ENCODE measurements at regions not wholly inside any gene's neighbourhood (a gene's known extent, or its start where the extent isn't known, plus 50 kb on each side); places are given as distances from the start of the nearest gene placed in this dataset.

DNA sequence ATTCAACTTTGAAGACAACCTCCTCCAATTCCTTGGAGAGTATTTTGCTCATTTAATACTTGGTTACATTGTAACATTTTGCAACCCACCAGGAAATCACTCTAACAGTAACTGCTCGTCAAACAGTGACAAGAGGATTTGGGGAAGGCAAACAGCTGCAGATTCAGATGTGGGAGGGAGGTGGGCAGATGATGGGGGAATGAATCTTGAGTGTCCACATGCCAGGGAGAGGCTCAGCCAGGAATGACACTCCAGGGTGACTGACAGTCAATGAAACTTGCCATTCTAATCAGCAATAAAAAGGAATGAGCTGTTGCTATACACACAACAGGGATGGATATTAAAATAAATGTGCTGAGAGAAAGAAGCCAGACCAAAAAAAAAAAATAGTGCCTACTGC, 97.7 kb upstream of the ANKRD55 start:
- TF ChIP-seq, protein P1, sequence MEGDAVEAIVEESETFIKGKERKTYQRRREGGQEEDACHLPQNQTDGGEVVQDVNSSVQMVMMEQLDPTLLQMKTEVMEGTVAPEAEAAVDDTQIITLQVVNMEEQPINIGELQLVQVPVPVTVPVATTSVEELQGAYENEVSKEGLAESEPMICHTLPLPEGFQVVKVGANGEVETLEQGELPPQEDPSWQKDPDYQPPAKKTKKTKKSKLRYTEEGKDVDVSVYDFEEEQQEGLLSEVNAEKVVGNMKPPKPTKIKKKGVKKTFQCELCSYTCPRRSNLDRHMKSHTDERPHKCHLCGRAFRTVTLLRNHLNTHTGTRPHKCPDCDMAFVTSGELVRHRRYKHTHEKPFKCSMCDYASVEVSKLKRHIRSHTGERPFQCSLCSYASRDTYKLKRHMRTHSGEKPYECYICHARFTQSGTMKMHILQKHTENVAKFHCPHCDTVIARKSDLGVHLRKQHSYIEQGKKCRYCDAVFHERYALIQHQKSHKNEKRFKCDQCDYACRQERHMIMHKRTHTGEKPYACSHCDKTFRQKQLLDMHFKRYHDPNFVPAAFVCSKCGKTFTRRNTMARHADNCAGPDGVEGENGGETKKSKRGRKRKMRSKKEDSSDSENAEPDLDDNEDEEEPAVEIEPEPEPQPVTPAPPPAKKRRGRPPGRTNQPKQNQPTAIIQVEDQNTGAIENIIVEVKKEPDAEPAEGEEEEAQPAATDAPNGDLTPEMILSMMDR (IDR thresholded peaks at IDR 0.05): no peak
- TF ChIP-seq POLR2A (IDR thresholded peaks at IDR 0.05): no peak
- intact Hi-C loops (cut with DNase I; ENCODE audit: low total_unique reads): no loop called here
- no peaks in the 10 kb centered on the region for H3K4me1 ChIP-seq
- H3K27me3 ChIP-seq: no peaks in the 10 kb centered on the region
- 41 to 58% methylated on average over 1 of the region's 1 CpG for WGBS, 2 donors
- no peak for DNase-seq
- no peaks in the 10 kb centered on the region for H3K36me3 ChIP-seq (ENCODE audit: low read depth, missing control alignments)
- no peak overlapping the region for H3K4me3 ChIP-seq
- H3K27ac ChIP-seq: no peak overlapping the region
- H3K9me3 ChIP-seq: no peaks in the 10 kb centered on the region

DNA sequence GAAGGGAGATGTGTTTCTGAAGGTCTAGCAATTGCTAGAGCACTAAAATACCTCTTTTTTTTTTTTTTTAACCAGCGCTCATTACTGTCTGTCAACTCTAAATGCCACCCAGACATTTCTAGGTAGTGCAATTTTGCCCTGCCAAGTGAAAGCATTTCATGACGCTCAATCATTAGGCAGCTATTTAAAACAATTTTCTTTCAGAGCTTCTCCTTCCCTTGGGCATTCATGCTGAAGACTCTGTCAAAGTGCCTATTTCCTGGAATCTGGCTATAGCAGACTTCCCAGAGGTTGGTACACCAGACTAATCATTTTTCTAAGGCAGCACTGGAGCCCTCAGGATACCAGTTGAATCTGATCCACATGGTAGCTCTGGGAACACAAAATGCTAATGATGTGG, 97.0 kb upstream of the ANKRD55 start:
- no peaks in the 10 kb centered on the region for H3K36me3 ChIP-seq (ENCODE audit: low read depth, missing control alignments)
- DNase-seq: no peak
- no peaks in the 10 kb centered on the region for H3K4me1 ChIP-seq
- H3K27ac ChIP-seq: no peak overlapping the region
- WGBS, 2 donors: 91 to 93% methylated on average over 2 of the region's 2 CpGs
- no peak overlapping the region for H3K4me3 ChIP-seq
- intact Hi-C loops (cut with DNase I; ENCODE audit: low total_unique reads): no loop called here
- TF ChIP-seq POLR2A (IDR thresholded peaks at IDR 0.05): no peak
- TF ChIP-seq, protein P1 (IDR thresholded peaks at IDR 0.05): no peak
- no peaks in the 10 kb centered on the region for H3K27me3 ChIP-seq
- H3K9me3 ChIP-seq: no peaks in the 10 kb centered on the region

DNA sequence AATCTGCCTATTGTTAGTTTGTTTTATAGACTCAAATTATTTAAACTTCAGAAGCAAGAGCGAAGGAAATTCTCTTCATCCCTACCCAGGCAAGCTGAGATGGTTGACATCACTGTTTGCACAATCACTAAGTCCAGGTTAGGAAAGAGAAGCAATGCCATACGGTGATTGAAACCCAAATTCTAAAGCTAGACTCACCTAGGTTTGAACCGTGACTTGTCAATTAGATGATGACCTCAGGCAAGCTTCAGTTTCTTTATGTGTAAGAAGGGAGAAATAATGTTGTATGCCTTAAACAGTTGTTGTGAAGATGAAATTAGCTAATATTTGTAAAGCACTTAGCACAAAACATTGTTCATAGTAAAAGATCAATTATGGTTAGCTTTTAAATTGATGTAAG, 96.5 kb upstream of the ANKRD55 start:
- no peaks in the 10 kb centered on the region for H3K9me3 ChIP-seq
- no peaks in the 10 kb centered on the region for H3K27me3 ChIP-seq
- DNase-seq: no peak
- no peak overlapping the region for H3K4me3 ChIP-seq
- WGBS, 2 donors: 94 to 98% methylated on average over 3 of the region's 3 CpGs
- no peak for TF ChIP-seq POLR2A (IDR thresholded peaks at IDR 0.05)
- TF ChIP-seq, protein P1 (IDR thresholded peaks at IDR 0.05): no peak
- H3K36me3 ChIP-seq (ENCODE audit: low read depth, missing control alignments): no peaks in the 10 kb centered on the region
- no peak overlapping the region for H3K27ac ChIP-seq
- H3K4me1 ChIP-seq: no peaks in the 10 kb centered on the region
- intact Hi-C loops (cut with DNase I; ENCODE audit: low total_unique reads): no loop called here

DNA sequence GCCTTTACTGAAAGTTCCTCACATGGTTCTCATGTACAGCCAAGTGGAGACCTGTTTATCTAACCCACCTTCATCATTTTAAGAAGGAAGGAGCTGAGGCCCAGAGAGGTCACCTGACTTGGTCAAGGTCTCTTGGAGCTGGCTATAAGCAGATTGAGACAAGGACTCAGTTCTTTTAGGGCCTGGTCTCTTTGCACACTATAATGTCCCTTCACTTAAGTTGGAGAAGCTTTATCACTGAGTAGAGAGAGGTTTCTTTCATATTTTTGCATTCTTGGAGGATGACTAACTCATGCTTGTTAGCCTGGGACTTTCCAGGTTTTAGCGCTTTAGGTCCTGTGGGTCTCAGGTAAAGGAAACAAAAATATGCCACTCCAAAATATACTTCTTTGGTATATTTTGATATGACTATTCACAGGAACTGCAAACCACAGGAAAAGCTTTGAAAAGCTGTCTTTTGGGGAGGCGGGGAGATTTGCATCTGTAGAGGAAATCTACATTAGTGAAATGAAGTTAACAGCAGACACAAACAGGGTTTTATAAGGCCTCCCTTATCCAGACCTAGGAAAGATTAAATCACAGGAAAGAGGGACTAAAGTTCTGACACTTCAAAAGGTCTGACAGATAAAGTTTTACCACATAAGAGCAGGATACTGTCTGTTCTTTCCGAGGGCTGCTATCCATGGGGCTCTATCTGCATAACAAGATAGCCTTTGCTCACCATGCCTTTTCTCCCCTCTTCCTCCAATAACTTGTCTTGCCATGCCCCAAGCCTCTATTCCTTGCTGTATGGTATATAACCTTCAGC, 95.8 kb upstream of the ANKRD55 start:
- 58 to 60% methylated on average over 3 of the region's 3 CpGs for WGBS, 2 donors
- no peak for DNase-seq
- intact Hi-C loops (cut with DNase I; ENCODE audit: low total_unique reads): no loop called here
- no peaks in the 10 kb centered on the region for H3K4me1 ChIP-seq
- TF ChIP-seq POLR2A (IDR thresholded peaks at IDR 0.05): no peak
- no peaks in the 10 kb centered on the region for H3K27me3 ChIP-seq
- peak overlapping the region in 1 of 2 donors; percentile 26 for H3K27ac ChIP-seq
- no peak overlapping the region for H3K4me3 ChIP-seq
- no peaks in the 10 kb centered on the region for H3K36me3 ChIP-seq (ENCODE audit: low read depth, missing control alignments)
- H3K9me3 ChIP-seq: no peaks in the 10 kb centered on the region

DNA sequence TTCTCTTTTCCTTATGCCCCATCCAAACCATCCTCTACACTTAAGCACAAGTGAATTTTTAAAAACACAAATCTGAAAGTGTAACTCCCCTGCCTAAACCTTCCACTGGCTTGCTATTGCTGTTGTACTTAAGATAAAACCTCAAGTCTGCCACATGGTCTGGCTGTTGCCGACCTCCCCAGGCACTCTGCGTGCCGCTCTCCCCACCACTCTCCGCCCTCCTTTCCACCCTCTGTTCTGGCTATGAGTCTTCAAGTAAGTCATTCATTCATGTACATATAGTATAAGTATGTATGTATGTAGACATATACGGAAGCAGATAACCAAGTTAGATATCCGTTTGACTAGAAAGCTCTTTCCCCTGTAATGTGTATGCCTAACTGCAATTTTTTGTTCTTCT, 94.7 kb upstream of the ANKRD55 start:
- TF ChIP-seq, protein P1 (IDR thresholded peaks at IDR 0.05): no peak
- TF ChIP-seq POLR2A (IDR thresholded peaks at IDR 0.05): no peak
- Histone ChIP-seq H3K27me3 (no peaks in the 10 kb centered on the region), H3K4me1 (no peaks in the 10 kb centered on the region), H3K9me3 (no peaks in the 10 kb centered on the region), H3K27ac (no peak overlapping the region), H3K4me3 (no peak overlapping the region), H3K36me3 (ENCODE audit: low read depth, missing control alignments) (no peaks in the 10 kb centered on the region)
- intact Hi-C loops (cut with DNase I; ENCODE audit: low total_unique reads): no loop called here
- no peak for DNase-seq
- WGBS, 2 donors: 35 to 49% methylated on average over 6 of the region's 6 CpGs

Measured in testis (tissue), 2 donors.